Astrocyte (in vitro differentiated cells and primary cell): ENCODE measurements at regions not wholly inside any gene's neighbourhood (a gene's known extent, or its start where the extent isn't known, plus 50 kb on each side); places are given as distances from the start of the nearest gene placed in this dataset.

ENCODE experiments used
- DNase-seq: peaks from one replicate; pipeline ENCODE4 v3.0.0-alpha.2; 2010; ENCODE audit warnings: low read depth
- FAIRE-seq: peaks from 2 replicates; lab custom pipeline; 2011; peaks lifted over from hg19 to GRCh38; lab: Jason Lieb, UNC
- H2AFZ ChIP-seq: 2 replicates; pipeline ENCODE4 v1.6.0; 2012; ENCODE audit warnings: low read depth, low read length, inconsistent platforms
- H3K27ac ChIP-seq: 2 replicates; pipeline ENCODE4 v1.5.1; 2011; ENCODE audit warnings: low read depth, low read length, inconsistent platforms
- H3K27me3 ChIP-seq: 2 replicates; pipeline ENCODE4 v1.6.0; 2011; ENCODE audit warnings: low read length, inconsistent platforms; ENCODE audit not compliant: insufficient read depth
- H3K36me3 ChIP-seq: 2 replicates; pipeline ENCODE4 v1.5.1; 2011; ENCODE audit warnings: low read length, inconsistent platforms; ENCODE audit not compliant: insufficient read depth
- H3K4me1 ChIP-seq: 2 replicates; pipeline ENCODE4 v1.5.1; 2011; ENCODE audit warnings: low read length, inconsistent platforms; ENCODE audit not compliant: insufficient read depth
- H3K4me2 ChIP-seq: 2 replicates; pipeline ENCODE4 v1.6.0; 2012; ENCODE audit warnings: low read length, inconsistent platforms
- H3K4me3 ChIP-seq: 2 replicates; pipeline ENCODE4 v1.5.1; 2011; ENCODE audit warnings: low read depth, mild to moderate bottlenecking, low read length, inconsistent platforms; ENCODE audit not compliant: insufficient read depth
- H3K79me2 ChIP-seq: 2 replicates; pipeline ENCODE4 v1.6.0; 2012; ENCODE audit warnings: mild to moderate bottlenecking, low read length, inconsistent platforms; ENCODE audit not compliant: insufficient read depth
- H3K9ac ChIP-seq: 2 replicates; pipeline ENCODE4 v1.6.0; 2012; ENCODE audit warnings: mild to moderate bottlenecking, low read length, inconsistent platforms
- H3K9me3 ChIP-seq: 2 replicates; pipeline ENCODE4 v1.5.1; 2012; ENCODE audit warnings: low read depth, mild to moderate bottlenecking, low read length, inconsistent platforms; ENCODE audit not compliant: insufficient read depth
- H4K20me1 ChIP-seq: 2 replicates; pipeline ENCODE4 v1.6.0; 2012; ENCODE audit warnings: low read length, inconsistent platforms; ENCODE audit not compliant: insufficient read depth
- H3K27ac Mint-ChIP-seq: one replicate; pipeline ENCODE4 v1.8.0; 2021; ENCODE audit warnings: mild to moderate bottlenecking, mixed read lengths; ENCODE audit not compliant: unreplicated experiment
- H3K27me3 Mint-ChIP-seq: one replicate; pipeline ENCODE4 v1.8.0; 2021; ENCODE audit warnings: low read depth, mixed read lengths; ENCODE audit not compliant: unreplicated experiment
- H3K36me3 Mint-ChIP-seq: one replicate; pipeline ENCODE4 v1.8.0; 2021; ENCODE audit warnings: low read depth, mixed read lengths; ENCODE audit not compliant: unreplicated experiment
- H3K4me1 Mint-ChIP-seq: one replicate; pipeline ENCODE4 v1.8.0; 2021; ENCODE audit warnings: low read depth, mixed read lengths; ENCODE audit not compliant: unreplicated experiment
- H3K4me3 Mint-ChIP-seq: one replicate; pipeline ENCODE4 v1.8.0; 2021; ENCODE audit warnings: mild to moderate bottlenecking, moderate library complexity, mixed read lengths; ENCODE audit not compliant: unreplicated experiment
- H3K9me3 Mint-ChIP-seq: one replicate; pipeline ENCODE4 v1.8.0; 2021; ENCODE audit warnings: mild to moderate bottlenecking, mixed read lengths; ENCODE audit not compliant: unreplicated experiment
- EZH2 ChIP-seq: IDR thresholded peaks from 2 replicates; pipeline ENCODE4 v1.6.1; 2012; ENCODE audit warnings: mild to moderate bottlenecking, low read length, inconsistent platforms; ENCODE audit not compliant: insufficient read depth
- TF ChIP-seq, protein P1 (sequence below): IDR thresholded peaks from 2 replicates; pipeline ENCODE4 v1.5.1; 2011; ENCODE audit warnings: low read depth, mild to moderate bottlenecking, inconsistent platforms, low read length, moderate library complexity; ENCODE audit not compliant: insufficient read depth

DNA sequence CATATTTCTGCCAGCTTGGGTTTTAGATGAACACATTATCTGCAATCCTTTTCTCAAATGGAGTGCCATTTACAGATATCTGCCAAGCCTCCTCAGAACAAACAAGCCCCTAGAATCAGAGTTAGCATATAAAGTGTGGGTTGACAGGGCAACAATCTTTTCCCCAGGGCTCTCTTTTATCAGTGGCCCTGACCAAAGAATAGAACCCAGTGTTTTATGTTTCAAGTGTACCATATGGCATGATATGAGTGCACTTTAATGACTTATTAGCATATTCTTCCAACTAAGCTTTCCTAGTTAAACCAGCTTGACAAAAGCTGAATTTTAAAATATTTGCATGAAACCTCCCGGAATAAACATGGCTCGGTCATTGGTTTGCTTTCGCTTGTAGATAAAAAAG lies 57.3 kb downstream of the EVX1 start:
- Histone ChIP-seq H3K4me2 (no peak overlapping the region), H4K20me1 (no peaks in the 10 kb centered on the region), H3K27ac (no peak overlapping the region), H3K79me2 (no peaks in the 10 kb centered on the region), H3K9me3 (no peaks in the 10 kb centered on the region), H3K9ac (no peak overlapping the region), H3K27me3 (no peaks in the 10 kb centered on the region), H3K4me3 (no peak overlapping the region), H3K4me1 (no peaks in the 10 kb centered on the region), H3K36me3 (no peaks in the 10 kb centered on the region), H2AFZ (no peak overlapping the region)
- Mint-ChIP-seq H3K4me3 (no peak overlapping the region), H3K4me1 (no peaks in the 10 kb centered on the region), H3K9me3 (peaks cover 1% of the 10 kb centered on the region), H3K36me3 (no peaks in the 10 kb centered on the region), H3K27ac (no peak overlapping the region), H3K27me3 (peaks cover 10% of the 10 kb centered on the region)
- DNase-seq (no peak), FAIRE-seq (no peak)
- TF ChIP-seq, protein P1, sequence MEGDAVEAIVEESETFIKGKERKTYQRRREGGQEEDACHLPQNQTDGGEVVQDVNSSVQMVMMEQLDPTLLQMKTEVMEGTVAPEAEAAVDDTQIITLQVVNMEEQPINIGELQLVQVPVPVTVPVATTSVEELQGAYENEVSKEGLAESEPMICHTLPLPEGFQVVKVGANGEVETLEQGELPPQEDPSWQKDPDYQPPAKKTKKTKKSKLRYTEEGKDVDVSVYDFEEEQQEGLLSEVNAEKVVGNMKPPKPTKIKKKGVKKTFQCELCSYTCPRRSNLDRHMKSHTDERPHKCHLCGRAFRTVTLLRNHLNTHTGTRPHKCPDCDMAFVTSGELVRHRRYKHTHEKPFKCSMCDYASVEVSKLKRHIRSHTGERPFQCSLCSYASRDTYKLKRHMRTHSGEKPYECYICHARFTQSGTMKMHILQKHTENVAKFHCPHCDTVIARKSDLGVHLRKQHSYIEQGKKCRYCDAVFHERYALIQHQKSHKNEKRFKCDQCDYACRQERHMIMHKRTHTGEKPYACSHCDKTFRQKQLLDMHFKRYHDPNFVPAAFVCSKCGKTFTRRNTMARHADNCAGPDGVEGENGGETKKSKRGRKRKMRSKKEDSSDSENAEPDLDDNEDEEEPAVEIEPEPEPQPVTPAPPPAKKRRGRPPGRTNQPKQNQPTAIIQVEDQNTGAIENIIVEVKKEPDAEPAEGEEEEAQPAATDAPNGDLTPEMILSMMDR = no peak
- TF ChIP-seq EZH2 = no peak

DNA sequence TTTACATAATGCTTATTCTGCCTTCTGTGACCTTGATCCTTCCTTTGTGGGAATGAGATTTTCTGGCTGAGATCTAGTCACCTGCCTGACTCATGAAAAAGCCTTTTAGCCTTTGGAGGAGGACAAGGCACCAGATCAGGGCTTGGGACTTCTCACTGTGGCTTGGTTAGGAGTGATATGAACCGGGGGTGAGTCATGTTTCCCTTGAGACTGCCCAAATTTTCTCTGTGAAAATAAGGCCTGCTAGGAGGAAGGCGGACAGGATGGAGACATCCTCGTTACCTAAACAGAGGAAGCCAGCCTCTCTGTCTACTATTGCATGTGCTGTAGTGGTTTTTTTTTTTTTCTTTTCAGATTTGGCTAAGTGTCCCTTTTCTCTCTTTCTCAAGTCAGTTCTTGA lies 57.8 kb downstream of the EVX1 start:
- Histone ChIP-seq H3K36me3 (no peaks in the 10 kb centered on the region), H3K27me3 (no peaks in the 10 kb centered on the region), H3K9ac (no peak overlapping the region), H3K9me3 (no peaks in the 10 kb centered on the region), H3K4me1 (no peaks in the 10 kb centered on the region), H4K20me1 (no peaks in the 10 kb centered on the region), H3K4me2 (no peak overlapping the region), H3K4me3 (no peak overlapping the region), H3K79me2 (no peaks in the 10 kb centered on the region), H3K27ac (no peak overlapping the region), H2AFZ (no peak overlapping the region)
- Mint-ChIP-seq H3K4me3 (no peak overlapping the region), H3K36me3 (no peaks in the 10 kb centered on the region), H3K27ac (no peak overlapping the region), H3K4me1 (no peaks in the 10 kb centered on the region), H3K27me3 (peaks cover 14% of the 10 kb centered on the region), H3K9me3 (peaks cover 1% of the 10 kb centered on the region)
- TF ChIP-seq, protein P1 = no peak
- TF ChIP-seq EZH2 = no peak
- no peak for DNase-seq
- FAIRE-seq = peak; percentile 47

DNA sequence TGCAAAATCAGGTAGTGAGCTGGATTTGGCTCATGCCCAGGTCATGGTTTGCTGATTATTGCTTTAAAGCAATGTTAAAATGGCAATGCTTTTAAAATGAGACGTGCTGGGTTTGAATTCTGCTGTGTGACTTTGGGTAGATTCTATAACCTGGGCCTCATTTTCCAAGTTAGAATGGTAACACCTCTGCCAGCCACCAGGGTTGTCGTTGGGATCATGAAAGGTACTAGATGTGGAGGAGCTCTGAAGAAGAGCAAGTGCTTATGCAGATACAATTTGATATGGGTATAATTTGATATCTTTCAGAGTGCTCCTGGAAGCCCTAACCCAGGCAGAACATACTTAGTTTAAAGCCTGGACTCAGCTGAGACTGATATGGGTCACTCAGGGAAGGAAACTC lies 60.0 kb downstream of the EVX1 start:
- FAIRE-seq (no peak), DNase-seq (no peak)
- no peaks in the 10 kb centered on the region for H3K79me2 ChIP-seq
- Mint-ChIP-seq H3K4me1 (no peaks in the 10 kb centered on the region), H3K27ac (no peak overlapping the region), H3K27me3 (peaks cover 12% of the 10 kb centered on the region), H3K36me3 (no peaks in the 10 kb centered on the region), H3K9me3 (no peaks in the 10 kb centered on the region), H3K4me3 (no peak overlapping the region)
- H3K4me2 ChIP-seq = no peak overlapping the region
- H3K27me3 ChIP-seq = no peaks in the 10 kb centered on the region
- H3K4me3 ChIP-seq = no peak overlapping the region
- TF ChIP-seq, protein P1 = no peak
- TF ChIP-seq EZH2 = no peak
- no peaks in the 10 kb centered on the region for H4K20me1 ChIP-seq
- H3K9me3 ChIP-seq = no peaks in the 10 kb centered on the region
- no peak overlapping the region for H3K9ac ChIP-seq
- no peak overlapping the region for H2AFZ ChIP-seq
- H3K27ac ChIP-seq = no peak overlapping the region
- H3K36me3 ChIP-seq = no peaks in the 10 kb centered on the region
- no peaks in the 10 kb centered on the region for H3K4me1 ChIP-seq
